ENCODE measurements at regions not wholly inside any gene's neighbourhood (a gene's known extent, or its start where the extent isn't known, plus 50 kb on each side); places are given as distances from the start of the nearest gene placed in this dataset.

GRCh38 chr16:55061126-55061525, 130.5 kb downstream of the IRX5 start:
- TF ChIP-seq, protein P1, sequence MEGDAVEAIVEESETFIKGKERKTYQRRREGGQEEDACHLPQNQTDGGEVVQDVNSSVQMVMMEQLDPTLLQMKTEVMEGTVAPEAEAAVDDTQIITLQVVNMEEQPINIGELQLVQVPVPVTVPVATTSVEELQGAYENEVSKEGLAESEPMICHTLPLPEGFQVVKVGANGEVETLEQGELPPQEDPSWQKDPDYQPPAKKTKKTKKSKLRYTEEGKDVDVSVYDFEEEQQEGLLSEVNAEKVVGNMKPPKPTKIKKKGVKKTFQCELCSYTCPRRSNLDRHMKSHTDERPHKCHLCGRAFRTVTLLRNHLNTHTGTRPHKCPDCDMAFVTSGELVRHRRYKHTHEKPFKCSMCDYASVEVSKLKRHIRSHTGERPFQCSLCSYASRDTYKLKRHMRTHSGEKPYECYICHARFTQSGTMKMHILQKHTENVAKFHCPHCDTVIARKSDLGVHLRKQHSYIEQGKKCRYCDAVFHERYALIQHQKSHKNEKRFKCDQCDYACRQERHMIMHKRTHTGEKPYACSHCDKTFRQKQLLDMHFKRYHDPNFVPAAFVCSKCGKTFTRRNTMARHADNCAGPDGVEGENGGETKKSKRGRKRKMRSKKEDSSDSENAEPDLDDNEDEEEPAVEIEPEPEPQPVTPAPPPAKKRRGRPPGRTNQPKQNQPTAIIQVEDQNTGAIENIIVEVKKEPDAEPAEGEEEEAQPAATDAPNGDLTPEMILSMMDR (conservative IDR thresholded peaks at IDR 0.05; ENCODE audit: low read depth, low read length) = no peak
- no peak for TF ChIP-seq EZH2phosphoT487 (IDR thresholded peaks at IDR 0.05; ENCODE audit: borderline replicate concordance, low read length)
